DMS153 treated with DMSO at 0.1 percent for 48 hours (cell line): ENCODE measurements at regions not wholly inside any gene's neighbourhood (a gene's known extent, or its start where the extent isn't known, plus 50 kb on each side); places are given as distances from the start of the nearest gene placed in this dataset.
"Not testable (repeated sequence)": the region's sequence is repeated elsewhere in the genome, so short reads cannot be mapped to it uniquely, and the experiment has no call there.

ENCODE experiments used
- DNase-seq: peaks from one replicate; lab custom pipeline; 2025; ENCODE audit not compliant: unreplicated experiment; lab: John Stamatoyannopoulos, UW

DNA sequence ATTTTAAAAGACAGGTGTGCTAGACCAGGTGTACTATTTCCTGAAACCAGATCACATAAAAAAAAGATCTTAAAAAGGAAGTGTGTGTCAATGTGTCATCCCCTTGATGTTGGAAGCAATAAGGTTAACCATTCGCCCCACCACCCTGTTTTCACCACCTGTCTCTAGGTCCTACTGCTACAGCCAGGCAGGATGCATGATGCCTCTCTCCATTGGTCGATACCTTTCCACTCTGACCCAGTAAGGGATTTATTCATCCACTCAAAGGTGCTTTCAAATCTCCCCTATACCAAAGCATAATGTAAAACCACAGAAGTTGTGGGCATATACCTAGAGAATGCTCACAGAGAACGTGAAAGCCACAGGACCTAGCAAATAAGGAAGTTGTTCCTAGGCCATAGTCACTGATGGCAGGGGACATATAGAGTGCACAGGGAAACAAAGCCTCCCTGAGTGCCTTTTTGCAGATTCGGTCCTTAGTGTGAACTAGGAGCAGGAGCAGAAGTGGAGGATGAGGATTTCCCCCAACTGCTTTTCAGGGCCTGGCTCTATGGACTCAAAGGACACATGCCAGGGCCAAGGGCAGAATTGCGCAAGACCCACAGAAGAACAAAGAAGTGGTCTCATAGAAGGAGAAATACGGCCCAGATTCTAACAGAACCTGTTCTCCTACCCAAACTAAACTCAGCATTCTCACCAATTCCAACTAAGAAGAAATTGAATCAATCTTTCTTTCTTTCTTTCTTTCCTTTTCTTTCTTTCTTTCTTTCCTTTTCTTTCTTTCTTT lies 631.5 kb upstream of the NRP1 start:
- no peak for DNase-seq

DNA sequence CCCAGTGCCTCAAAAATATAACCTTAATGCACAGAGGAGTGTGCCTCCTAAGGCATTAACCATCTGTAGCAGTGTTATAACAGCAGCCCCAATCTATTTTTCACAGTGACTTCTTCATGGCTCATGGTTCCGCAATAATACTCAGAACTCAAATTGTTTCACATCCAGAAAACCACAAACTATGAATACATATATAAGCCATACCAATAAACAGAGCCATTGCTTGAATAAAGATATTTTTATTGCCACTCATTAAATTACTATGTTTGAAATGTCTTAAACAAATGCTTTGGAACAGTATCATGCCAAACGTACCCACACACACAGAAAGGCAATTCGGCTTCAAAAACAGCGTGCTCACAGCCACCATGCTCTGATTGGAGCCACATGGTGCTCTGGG lies 629.3 kb upstream of the NRP1 start:
- DNase-seq = no peak

DNA sequence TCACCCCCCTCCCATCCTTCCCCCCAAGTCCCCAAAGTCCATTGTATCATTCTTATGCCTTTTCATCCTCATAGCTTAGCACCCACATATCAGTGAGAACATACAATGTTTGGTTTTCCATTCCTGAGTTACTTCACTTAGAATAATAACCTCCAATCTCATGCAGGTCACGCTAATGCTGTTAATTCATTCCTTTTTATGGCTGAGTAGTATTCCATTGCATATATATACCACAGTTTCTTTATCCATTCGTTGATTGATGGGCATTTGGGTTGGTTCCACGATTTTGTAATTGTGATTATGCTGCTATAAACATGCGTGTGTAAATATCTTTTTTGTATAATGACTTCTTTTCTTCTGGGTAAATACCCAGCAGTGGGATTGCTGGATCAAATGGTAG lies 621.9 kb upstream of the NRP1 start:
- DNase-seq = not testable (repeated sequence)

DNA sequence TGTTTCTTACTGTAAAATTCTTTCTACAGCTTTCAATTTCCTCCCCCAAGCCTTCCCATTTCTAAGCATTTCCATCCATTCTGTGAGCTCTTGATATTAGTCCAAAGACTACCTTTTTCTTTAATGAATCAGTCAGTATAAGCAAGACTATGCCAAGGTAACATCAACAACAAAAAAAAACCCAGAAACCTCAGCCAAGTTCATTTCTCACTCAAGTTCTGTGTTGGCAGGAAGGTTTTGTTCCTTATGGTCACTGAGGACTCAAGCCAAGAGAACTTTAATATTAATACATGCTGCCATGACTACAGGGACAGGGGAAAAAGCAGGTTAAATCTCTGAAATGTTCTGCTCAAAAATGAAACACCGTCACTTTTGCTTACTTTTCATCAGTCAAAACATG lies 621.2 kb upstream of the NRP1 start:
- DNase-seq = no peak

DNA sequence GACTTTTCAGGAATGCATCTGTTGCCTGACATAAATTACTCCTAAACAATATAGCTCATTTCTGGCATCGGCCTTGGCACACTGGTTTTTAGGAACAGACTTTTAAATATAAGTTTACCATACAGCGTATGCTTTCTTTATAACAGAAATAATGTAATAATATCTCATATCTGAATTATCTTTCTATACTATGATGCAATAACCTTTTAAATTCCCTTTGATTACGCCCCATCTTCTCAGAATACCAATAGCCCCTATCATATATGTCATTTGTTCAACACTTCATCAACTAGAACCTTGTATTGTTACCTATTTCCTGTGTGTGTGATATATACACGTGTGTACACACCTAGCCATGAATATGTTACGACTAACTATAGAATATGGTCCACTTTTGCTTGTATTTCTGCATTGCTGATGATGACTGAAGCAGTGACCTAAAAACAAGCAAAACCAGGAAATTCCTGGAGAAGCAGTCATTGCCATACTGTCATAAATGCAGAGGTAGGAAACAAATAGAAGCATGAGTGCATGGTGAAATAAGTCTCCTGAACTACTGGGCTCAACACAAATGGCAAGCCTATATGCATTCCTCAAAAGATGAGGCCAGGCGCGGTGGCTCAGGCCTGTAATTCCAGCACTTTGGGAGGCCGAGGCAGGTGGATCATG lies 618.4 kb upstream of the NRP1 start:
- DNase-seq = no peak

DNA sequence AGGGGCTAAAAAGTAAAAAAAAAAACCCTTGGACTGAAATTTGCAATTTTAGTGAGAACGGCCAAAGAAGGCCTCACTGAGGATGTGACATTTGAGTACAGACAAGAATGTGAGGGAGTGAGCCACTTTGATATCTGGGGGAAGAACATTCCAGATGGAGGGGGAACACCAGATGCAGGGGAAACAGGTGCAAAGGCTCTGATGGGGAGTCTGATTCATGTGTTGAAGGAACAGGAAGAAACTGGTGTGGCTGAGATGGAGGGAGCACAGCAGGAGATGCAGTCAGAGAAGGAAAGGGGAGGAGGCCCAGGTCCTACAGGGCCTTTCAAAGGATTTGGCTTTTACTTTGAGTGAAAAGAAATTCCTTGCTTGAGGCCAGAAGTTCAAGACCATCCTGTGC lies 615.7 kb upstream of the NRP1 start:
- DNase-seq = no peak

DNA sequence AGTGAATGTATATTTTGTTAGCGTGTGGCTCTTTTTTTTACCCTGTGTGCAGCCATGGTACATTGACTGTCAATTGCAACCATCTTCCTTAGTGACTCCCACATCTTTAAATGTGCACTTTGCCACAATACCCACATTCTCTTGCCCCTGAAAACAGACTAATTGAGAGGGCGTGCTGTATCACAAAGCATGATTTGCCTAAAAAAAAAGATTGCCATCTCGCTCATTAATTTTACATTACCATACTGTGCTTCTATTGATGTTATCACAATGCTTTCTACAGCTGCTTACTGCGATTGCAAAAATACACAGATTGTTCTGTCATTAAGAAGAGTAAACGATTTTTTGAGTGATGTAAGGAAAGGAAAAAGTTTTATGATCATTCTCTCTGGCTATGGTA lies 613.1 kb upstream of the NRP1 start:
- DNase-seq = no peak

DNA sequence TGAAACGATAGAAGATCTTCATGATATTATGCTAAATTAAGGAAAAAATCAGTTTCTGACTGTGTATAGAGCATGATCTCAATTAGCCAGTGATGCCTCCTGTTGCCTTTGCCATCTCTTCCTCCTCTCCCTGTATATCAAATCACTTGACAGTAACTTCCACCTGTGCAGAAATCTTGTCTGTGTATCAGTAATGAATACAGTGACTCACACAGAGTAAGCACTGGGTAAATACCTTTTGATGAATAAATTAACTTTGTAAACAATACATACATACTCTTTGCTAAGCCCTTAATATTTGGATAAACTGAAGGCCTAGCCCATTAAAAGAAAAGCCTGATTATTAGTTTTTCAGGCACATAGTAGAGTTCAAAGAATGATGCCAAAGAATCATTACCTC lies 610.6 kb upstream of the NRP1 start:
- no peak for DNase-seq

DNA sequence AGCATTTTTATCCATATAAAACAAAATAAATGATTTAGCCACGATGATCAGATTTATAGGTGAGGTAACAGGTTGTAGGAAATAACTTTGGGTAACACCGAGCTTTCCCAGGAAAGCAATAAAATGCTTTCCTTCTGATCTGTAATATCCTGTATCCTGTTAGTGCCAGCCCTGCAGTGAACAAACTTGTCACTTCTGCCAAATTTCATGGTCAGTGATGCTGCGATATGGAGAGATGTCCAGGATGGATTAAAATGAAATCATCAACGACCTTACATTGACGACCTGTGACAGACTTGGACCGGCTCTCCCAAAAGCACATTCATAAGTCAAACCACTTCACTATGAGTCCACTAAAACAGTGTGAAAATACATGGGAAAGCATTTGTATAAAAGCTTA lies 608.0 kb upstream of the NRP1 start:
- no peak for DNase-seq

DNA sequence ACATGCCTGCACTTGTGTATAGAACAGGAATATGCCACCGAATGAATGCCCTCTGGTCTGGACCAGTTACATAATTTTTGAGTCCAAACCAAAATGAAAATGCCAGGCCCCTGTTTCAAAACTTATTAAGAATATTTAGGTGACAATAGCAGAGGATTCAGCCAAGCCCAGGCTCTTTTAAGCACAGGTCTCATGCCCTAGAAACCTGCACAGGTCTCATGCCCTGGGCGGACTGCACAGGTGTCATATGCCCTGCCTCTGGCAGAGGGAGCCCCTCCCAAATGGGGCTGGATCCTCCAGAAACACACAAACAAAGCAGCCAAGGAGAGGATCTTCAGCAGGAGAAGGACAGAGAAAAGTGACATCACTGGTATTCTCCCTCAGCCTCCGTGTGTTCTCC lies 605.4 kb upstream of the NRP1 start:
- no peak for DNase-seq

DNA sequence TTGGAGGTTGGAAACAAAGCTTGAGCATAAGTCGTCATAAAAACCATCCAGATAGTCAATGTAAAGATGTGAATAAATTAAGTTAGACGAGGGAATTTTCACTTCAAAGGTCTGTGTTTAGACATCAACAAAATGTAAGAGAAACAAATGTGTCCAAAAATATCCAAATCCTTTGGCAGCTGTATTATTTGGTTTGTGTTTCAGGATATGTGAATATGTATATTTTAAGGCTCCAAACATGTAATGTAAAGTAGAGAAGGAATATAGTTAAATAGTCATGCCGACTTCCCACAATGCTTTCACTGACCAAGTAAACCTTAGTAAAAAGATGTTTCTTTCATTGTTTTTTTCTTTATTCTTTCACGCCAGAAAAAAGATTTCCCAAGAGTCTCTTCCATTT lies 604.9 kb upstream of the NRP1 start:
- no peak for DNase-seq

DNA sequence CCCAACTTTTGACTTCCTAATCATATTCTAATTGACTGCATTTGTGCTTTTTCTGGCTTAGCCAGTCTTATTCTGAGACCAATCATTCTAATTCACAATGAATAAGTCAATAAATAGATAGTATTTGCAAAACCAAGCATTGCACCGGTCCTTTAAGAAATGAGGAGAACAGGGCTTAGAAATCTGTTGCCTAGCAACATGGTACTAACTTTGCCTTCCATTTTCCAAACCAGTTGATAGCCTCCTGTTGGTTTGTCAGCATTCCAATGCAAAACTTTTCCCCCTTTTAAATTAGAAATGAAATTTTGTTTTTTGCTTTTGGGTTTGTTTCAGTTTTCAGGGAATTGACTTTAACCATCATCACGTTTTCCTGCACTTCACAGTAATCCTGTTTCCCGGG lies 603.5 kb upstream of the NRP1 start:
- DNase-seq = no peak

DNA sequence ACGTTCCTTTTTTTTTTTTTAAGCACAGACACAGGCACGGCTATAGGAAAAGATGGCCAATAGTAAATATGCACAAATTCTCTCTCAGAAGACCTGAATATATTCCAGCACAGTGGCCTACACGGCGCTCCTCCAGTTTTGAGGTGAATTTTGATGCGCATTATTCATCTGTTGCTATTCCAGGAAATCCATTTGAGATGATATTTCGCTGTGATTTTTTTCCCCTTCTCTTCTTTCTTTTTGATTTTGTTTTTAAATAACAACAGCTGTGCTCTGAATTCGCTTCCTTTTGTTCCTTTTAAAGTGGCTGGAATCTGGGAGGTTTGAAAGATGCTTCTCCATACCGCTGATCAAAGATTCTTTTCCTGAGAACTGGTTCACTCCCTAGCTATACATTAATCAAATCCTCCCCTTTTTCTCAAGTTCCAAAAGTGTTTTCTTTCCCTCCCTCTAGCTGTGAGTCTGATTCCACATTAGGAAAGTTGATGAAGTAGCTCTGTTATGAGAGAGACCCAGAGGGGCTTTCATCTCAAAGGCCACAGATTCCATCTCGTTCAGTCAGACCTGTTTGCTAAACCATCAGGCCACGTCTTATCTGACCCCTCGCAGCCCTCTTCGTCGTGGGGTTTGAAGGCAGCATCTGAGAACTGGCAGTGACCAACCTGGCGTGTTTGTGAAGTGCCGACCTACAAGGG lies 602.7 kb upstream of the NRP1 start:
- no peak for DNase-seq

DNA sequence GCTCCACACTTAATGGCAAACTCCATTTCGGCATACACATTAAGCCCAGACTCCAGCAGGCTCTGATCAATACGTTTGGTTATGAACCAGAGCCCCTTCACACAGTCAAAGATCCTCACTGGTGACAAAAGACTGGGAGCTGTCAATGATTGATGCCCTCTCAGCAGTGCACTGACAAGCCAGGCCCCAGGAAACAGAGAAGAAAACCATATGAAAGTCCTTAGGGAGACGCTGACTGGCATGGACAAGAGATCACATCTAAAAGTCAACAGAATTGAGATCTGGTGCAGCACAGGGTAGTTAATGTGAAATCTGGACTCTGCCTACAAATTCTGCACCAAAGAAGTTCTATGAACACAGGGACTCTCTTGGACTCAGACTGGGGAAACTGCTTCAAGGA lies 600.9 kb upstream of the NRP1 start:
- no peak for DNase-seq

DNA sequence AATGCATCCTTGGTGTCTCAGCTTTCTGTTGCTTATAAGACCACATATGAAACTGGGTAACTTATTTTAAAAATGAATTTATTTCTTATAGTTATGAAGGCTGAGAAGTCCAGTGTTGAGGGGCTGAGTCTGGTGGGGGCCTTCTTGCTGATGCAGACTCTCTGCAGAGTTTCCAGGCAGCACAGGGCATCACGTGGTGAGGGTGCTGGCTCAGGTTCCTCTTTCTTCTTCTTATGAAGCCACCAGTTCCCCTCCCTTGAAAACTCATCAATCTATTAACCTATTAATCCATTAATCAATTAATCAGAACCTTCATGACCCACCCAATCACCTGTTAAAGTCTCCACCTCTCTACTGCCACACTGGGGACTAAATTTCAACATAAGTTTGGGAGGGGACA lies 595.6 kb upstream of the NRP1 start:
- no peak for DNase-seq

DNA sequence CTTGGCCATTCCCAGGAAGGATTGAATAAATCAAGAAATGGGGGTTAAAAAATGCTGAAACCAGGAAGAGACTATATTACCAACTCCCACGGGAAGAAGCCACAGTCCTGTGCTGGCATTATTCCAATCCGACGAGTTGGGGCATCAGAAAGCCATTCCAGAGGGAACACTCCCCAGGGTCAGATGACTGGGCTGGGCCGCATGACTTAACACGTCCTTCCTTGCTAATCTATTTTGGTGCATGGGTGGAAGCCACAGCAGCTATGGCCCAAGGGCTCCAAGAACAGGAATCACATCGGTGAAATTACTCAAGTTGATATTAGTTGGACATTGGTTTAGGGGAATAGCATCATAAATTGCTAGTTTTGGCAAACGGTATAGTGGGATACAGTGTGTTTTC lies 592.9 kb upstream of the NRP1 start:
- DNase-seq = no peak

DNA sequence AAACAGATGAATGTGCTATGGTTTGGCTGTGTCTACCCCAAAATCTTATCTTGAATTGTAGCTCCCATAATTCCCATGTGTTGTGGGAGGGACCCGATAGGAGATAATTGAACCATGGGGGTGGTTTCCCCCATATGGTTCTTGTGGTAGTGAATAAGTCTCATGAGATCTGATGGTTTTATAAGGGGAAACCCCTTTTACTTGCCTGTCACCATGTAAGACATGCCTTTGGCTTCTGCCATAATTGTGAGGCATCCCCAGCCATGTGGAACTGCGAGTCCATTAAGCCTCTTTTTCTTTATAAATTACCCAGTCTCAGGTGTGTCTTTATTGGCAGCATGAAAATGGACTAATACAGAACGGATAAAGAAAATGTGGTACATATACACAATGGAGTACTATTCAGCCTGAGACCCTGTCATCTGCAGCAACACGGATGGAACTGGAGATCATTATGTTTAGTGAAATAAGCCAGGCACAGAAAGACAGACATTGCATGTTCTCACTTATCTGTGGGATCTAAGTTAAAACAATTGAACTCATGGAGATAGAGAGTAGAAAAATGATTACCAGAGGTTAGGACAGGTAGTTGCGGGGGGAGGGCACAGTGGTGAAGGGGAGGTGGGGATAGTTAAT lies 587.6 kb upstream of the NRP1 start:
- DNase-seq = no peak

DNA sequence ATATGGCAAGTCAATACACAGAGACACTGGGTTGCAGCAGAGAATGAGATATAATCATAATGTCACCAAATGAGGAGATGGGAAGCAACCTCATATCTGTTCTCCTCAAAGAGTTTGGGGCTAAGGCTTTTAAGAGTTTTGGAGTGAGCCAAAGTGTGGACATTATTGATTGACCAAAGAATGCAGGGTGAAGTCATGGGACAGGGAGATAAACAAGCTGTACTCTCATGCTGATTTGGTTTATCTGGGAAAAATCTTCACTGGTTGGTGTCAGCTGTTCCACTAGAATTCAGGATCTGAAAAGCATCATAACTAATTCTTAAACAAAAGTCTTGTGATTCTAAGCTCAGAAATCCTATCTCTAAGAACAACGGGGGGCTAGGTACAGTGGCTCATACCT lies 585.9 kb upstream of the NRP1 start:
- DNase-seq = no peak

DNA sequence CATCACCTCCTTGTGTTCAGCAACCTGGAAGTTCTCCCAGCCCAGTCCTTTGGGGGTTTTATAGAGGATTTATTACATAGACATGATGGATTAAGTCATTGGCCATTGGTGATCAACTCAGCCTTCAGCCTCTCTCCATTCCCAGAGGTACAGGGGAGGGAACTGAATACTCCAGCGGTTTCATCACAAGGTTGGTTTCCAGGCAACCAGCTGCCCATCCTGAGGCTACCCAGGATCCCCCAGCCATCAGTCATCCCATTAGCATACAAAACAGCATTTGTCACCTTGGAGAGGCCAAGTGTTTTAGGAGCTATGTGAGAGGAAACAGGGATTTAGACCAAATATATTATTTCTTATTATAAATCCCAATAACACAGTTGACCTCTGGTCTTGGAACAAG lies 584.8 kb upstream of the NRP1 start:
- no peak for DNase-seq

DNA sequence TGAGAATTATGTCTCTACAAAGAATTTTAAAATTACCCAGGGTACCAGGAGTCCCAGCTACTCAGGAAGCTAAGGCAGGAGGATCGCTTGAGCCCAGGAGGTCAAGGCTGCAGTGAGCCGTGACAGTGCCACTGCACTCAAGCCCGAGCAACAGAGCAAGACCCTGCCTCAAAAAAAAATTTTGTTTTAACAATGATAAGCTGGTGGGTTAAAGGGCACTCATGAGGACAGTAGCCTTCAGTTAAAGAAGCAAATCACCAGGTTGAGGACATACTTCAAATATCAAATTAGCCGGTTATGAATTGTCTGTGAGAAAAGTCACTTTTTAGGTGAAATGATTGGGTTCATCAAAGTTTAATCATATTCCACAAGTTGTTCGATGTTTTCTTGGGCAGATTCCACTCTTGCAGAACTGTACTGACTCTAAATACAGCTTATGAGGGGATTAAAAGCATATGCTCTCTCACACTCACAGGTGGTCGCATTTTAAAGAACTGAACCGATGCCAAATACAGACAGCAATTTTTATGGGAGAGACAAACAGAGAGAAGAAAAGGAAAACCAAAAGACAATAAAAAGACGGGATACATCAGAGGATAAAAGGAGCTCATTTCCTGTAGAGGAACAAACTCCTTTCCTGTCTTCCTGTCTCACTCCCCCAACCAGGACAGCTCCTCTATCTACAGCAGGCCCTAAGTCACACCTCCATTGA lies 582.8 kb upstream of the NRP1 start:
- DNase-seq = peak; percentile 8

DNA sequence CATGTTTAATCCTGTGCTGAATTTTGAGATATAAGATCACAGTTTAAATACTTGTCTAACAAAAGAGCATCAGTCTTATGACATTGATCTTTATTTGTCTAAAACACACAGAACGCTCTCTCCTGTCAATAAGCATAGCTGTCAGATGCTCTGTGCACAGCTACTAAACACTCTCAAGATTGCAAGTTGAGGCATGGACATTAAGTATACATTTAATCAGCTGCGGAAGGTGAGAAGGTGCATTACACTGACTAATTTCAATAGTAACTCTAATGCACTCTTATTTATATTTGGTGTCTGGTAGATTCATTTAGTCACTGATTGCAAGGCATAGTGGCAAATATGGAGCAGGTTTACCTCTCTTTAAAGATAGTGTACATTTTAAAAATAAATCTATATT lies 580.3 kb upstream of the NRP1 start:
- no peak for DNase-seq
